ENCODE measurements at regions not wholly inside any gene's neighbourhood (a gene's known extent, or its start where the extent isn't known, plus 50 kb on each side); places are given as distances from the start of the nearest gene placed in this dataset.

DNA sequence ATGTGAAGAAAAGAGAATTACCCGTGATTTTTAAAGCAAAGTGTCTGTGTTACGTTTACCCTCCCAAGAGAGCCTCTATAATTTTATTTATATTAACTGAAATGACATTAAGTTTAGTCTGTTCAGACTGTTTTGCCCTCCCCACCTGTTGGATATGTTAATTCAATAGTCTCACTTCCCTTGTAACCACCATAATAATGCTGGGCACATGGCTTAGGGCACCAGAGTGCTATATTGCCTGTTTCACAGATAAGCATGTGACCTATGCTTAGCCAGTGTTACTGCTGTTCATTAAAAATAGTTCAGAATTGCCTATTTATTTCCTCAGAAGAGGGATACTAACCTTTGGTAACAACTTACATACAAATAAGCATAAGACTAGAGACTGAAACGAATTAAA, 446.2 kb downstream of the FAT4 start:
- H3K36me3 ChIP-seq: no peaks in the 10 kb centered on the region
- no peak overlapping the region for H3K27ac ChIP-seq
- no peaks in the 10 kb centered on the region for H3K4me1 ChIP-seq
- DNase-seq: no peak
- H3K27me3 ChIP-seq: no peaks in the 10 kb centered on the region
- TF ChIP-seq, protein P1, sequence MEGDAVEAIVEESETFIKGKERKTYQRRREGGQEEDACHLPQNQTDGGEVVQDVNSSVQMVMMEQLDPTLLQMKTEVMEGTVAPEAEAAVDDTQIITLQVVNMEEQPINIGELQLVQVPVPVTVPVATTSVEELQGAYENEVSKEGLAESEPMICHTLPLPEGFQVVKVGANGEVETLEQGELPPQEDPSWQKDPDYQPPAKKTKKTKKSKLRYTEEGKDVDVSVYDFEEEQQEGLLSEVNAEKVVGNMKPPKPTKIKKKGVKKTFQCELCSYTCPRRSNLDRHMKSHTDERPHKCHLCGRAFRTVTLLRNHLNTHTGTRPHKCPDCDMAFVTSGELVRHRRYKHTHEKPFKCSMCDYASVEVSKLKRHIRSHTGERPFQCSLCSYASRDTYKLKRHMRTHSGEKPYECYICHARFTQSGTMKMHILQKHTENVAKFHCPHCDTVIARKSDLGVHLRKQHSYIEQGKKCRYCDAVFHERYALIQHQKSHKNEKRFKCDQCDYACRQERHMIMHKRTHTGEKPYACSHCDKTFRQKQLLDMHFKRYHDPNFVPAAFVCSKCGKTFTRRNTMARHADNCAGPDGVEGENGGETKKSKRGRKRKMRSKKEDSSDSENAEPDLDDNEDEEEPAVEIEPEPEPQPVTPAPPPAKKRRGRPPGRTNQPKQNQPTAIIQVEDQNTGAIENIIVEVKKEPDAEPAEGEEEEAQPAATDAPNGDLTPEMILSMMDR (IDR thresholded peaks at IDR 0.05): no peak
- no peak for TF ChIP-seq EP300 (IDR thresholded peaks at IDR 0.05)
- no peak for TF ChIP-seq POLR2A (IDR thresholded peaks at IDR 0.05)
- TF ChIP-seq POLR2AphosphoS5 (IDR thresholded peaks at IDR 0.05): no peak
- H3K4me3 ChIP-seq: no peak overlapping the region
- no peak for ATAC-seq (ENCODE audit: low FRiP score in 2 of 2)
- WGBS, 2 donors: 74 to 76% methylated on average over 3 of the region's 3 CpGs
- no peaks in the 10 kb centered on the region for H3K9me3 ChIP-seq

DNA sequence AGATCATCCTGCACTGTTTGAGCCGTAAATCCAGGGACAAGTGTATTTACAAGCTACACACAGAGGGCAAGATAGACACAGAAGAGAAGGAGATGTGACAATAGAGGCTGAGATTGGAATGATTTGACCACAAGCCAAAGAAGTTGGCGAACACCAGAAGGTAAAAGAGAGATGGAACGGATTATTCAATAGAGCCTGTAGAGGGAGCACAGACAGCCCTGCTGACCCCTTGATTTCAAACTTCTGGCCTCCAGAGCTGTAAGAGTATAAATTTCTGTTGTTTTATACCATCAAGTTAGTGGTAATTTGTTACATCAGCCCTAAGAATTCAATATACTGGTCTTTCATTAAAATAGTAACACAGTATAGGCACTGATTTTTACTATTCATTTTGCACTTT, 447.8 kb downstream of the FAT4 start:
- no peaks in the 10 kb centered on the region for H3K4me1 ChIP-seq
- TF ChIP-seq EP300 (IDR thresholded peaks at IDR 0.05) (no peak), POLR2A (IDR thresholded peaks at IDR 0.05) (no peak), POLR2AphosphoS5 (IDR thresholded peaks at IDR 0.05) (no peak)
- TF ChIP-seq, protein P1 (IDR thresholded peaks at IDR 0.05): no peak
- no peak for ATAC-seq (ENCODE audit: low FRiP score in 2 of 2)
- no peaks in the 10 kb centered on the region for H3K36me3 ChIP-seq
- no peaks in the 10 kb centered on the region for H3K27me3 ChIP-seq
- DNase-seq: no peak
- H3K4me3 ChIP-seq: no peak overlapping the region
- no peak overlapping the region for H3K27ac ChIP-seq
- WGBS, 2 donors: 56 to 80% methylated on average over 3 of the region's 3 CpGs
- H3K9me3 ChIP-seq: no peaks in the 10 kb centered on the region

DNA sequence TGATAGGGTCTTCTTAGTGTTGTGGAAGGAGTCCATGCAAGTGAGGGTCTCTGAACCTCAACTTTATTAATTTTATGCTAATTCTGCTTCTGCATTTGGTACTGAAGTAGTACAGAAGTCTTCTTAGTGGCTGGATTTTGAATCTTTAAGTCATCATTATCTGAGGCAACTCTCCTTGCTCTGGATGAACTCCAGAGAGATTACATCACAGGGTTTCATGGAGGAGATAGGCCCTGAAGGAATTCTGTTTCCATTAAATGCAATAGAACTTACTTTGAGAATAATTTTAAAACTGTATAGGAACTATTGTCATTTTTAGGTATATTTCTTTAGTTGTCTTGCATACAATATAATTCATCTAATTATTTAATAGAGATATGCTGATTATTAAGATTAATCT, 451.2 kb downstream of the FAT4 start:
- no peak overlapping the region for H3K4me3 ChIP-seq
- no peaks in the 10 kb centered on the region for H3K4me1 ChIP-seq
- no peaks in the 10 kb centered on the region for H3K9me3 ChIP-seq
- H3K27ac ChIP-seq: no peak overlapping the region
- TF ChIP-seq, protein P1 (IDR thresholded peaks at IDR 0.05): no peak
- TF ChIP-seq POLR2A (IDR thresholded peaks at IDR 0.05): no peak
- DNase-seq (no peak), ATAC-seq (ENCODE audit: low FRiP score in 2 of 2) (no peak)
- H3K27me3 ChIP-seq: no peaks in the 10 kb centered on the region
- no peaks in the 10 kb centered on the region for H3K36me3 ChIP-seq

DNA sequence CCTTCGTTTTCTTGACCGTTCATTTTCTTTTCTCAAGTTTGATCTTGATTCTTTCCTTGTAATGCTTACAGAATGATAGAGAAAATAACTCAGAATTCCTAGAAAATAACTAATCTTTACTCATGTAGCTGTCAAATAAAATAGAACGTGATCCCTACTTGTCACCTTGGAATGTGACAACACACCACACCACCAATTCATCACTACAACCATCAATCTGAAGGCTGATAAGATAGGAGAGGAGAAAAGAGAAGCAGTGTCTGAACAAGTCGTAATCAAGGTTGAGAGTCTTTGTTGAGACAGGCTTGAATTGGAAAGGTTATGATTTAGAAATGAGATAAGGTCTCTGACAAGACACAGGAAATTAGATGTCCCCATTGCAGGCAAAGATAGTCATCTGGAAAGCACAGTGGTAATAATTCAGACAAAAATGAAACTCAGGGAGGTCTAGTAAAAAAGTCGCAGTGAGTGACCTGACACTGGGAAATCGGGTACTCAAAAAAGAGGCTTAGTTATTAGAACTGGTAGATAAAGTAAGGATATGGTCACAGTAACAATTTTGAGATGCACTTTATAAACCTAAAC, 456.2 kb downstream of the FAT4 start:
- TF ChIP-seq EP300 (IDR thresholded peaks at IDR 0.05) (no peak), POLR2A (IDR thresholded peaks at IDR 0.05) (no peak), POLR2AphosphoS5 (IDR thresholded peaks at IDR 0.05) (no peak)
- TF ChIP-seq, protein P1 (IDR thresholded peaks at IDR 0.05): no peak
- Histone ChIP-seq H3K4me3 (no peak overlapping the region), H3K27ac (no peak overlapping the region), H3K9me3 (peaks cover 0 to 2% (median 0%) of the 10 kb centered on the region in 4 donors), H3K36me3 (no peaks in the 10 kb centered on the region), H3K27me3 (no peaks in the 10 kb centered on the region), H3K4me1 (no peaks in the 10 kb centered on the region)
- WGBS, 2 donors: 68 to 76% methylated on average over 6 of the region's 6 CpGs
- DNase-seq (no peak), ATAC-seq (ENCODE audit: low FRiP score in 2 of 2) (no peak)

DNA sequence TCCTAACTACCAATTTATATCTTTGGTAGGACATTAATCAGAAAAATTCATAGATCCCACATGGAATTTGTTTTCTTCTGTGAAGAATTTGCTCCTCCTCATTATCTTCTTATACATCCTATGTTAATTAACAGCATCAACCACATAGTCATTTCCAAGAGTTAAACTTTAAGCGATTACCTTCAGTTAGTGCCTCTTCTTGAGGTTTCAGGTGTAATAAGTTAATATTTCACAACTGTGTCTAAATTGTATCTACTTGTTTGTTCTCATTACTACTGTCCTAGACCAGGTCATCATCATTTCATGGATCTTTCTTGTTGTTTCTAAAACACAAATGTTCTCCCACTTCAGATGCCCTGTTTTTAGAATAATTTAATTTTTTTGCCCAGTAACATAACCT, 457.9 kb downstream of the FAT4 start:
- no peak for ATAC-seq (ENCODE audit: low FRiP score in 2 of 2)
- WGBS, 2 donors: 90 to 96% methylated on average over 1 of the region's 1 CpG
- TF ChIP-seq, protein P1 (IDR thresholded peaks at IDR 0.05): no peak
- TF ChIP-seq POLR2AphosphoS5 (IDR thresholded peaks at IDR 0.05): no peak
- TF ChIP-seq EP300 (IDR thresholded peaks at IDR 0.05): no peak
- no peak for TF ChIP-seq POLR2A (IDR thresholded peaks at IDR 0.05)

More for the DNA sequence above, 457.9 kb downstream of the FAT4 start:
- Histone ChIP-seq H3K4me1 (no peaks in the 10 kb centered on the region), H3K4me3 (no peak overlapping the region), H3K27me3 (no peaks in the 10 kb centered on the region), H3K27ac (no peak overlapping the region), H3K9me3 (peaks cover 0 to 8% (median 0%) of the 10 kb centered on the region in 4 donors), H3K36me3 (no peaks in the 10 kb centered on the region)
- no peak for DNase-seq
